ENCODE measurements at regions not wholly inside any gene's neighbourhood (a gene's known extent, or its start where the extent isn't known, plus 50 kb on each side); places are given as distances from the start of the nearest gene placed in this dataset.

DNA sequence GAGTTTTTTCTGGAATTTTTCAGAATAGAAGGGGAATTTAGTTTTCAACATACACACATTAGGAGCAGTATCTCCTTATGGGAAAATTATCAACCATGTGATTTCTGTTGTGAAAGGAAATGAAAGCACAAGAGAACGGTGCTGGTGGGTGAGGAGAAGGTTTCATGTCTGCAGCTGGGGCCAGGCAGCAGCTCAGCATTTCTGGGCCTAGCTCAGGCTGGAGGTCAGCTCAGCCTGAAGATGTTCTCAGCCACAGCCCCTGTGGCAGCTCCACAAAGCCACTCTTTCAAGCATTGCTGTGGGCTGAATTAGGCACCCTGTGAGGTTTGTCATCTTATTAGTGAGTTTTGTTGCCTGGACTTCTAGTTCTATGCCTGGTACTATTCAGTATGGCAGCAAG is 90.3 kb downstream of the DIRAS2 start:
- H3K9me3 ChIP-seq (ENCODE audit: control insufficient read depth in 1 of 2, insufficient read depth in 1 of 2, low read length in 2 of 2): peaks cover 0 to 11% of the 10 kb centered on the region in 2 experiments
- no peaks in the 10 kb centered on the region for H3K4me1 Mint-ChIP-seq (ENCODE audit: low read depth)
- POLR2A ChIA-PET: no interaction called here

GRCh38 chr9:90555351-90556057 is 87.1 kb downstream of the DIRAS2 start:
- H3K36me3 Mint-ChIP-seq (ENCODE audit: low read depth): no peaks in the 10 kb centered on the region

More for the DNA sequence above, 90.3 kb downstream of the DIRAS2 start:
- Histone ChIP-seq H3K4me1 (ENCODE audit: insufficient read depth, low read length) (no peaks in the 10 kb centered on the region), H3K27me3 (ENCODE audit: control insufficient read depth in 1 of 2, insufficient read depth in 2 of 2, low read length in 2 of 2) (no peaks in the 10 kb centered on the region), H3K27ac (ENCODE audit: low read depth in 1 of 2, low read length in 2 of 2) (no peak overlapping the region), H3K36me3 (ENCODE audit: insufficient read depth, low read length) (no peaks in the 10 kb centered on the region), H3K4me3 (ENCODE audit: low read length) (no peak overlapping the region)
- H3K9me3 Mint-ChIP-seq: no peaks in the 10 kb centered on the region
- DNase-seq (no peak), ATAC-seq (ENCODE audit: poor library complexity) (no peak)
- H3K36me3 Mint-ChIP-seq (ENCODE audit: low read depth): no peaks in the 10 kb centered on the region
- H3K27me3 Mint-ChIP-seq: no peaks in the 10 kb centered on the region
- intact Hi-C loops (cut with DNase I, micrococcal nuclease): no loop called here
- no peak overlapping the region for H3K4me3 Mint-ChIP-seq
- TF ChIP-seq, protein P1, sequence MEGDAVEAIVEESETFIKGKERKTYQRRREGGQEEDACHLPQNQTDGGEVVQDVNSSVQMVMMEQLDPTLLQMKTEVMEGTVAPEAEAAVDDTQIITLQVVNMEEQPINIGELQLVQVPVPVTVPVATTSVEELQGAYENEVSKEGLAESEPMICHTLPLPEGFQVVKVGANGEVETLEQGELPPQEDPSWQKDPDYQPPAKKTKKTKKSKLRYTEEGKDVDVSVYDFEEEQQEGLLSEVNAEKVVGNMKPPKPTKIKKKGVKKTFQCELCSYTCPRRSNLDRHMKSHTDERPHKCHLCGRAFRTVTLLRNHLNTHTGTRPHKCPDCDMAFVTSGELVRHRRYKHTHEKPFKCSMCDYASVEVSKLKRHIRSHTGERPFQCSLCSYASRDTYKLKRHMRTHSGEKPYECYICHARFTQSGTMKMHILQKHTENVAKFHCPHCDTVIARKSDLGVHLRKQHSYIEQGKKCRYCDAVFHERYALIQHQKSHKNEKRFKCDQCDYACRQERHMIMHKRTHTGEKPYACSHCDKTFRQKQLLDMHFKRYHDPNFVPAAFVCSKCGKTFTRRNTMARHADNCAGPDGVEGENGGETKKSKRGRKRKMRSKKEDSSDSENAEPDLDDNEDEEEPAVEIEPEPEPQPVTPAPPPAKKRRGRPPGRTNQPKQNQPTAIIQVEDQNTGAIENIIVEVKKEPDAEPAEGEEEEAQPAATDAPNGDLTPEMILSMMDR (IDR thresholded peaks at IDR 0.05): no peak
- no peak overlapping the region for H3K27ac Mint-ChIP-seq
- CTCF ChIA-PET: no interaction called here

DNA sequence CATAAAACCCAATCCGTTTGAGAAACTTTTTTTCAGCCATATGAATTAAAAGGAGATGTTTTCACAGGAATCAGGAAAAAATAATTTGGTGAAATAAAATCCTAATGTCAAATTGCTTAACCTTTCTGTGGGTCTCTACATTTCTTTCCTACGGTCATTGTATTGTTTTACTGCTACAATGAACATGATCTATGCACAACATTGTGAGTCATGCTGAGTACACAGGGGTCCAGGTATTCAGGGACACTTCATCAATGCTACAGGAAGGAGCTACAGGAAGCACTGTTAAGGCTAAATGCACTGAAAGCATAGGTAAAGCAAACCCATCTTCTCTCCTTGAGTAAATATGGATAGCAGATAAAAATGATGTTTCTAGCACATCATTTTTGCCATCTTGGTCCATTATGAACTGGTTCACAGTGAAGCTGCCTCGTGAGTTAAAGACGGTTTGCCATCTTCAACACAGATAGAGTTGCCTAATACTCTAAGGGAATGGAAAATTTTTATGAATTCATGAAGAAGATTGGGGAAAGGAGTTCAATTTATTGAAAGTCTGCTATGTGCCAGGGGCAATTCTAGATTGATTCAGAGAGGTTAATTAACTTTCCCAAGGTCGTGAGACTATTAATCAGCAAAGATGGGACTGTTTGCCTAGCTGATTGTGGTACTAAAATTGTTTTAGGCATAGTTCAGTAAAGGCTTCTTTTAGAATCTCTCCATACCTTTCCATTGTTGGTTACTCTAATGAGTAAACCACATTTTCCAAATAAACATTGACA is 85.5 kb downstream of the DIRAS2 start:
- no peak overlapping the region for H3K27ac ChIP-seq (ENCODE audit: low read depth in 1 of 2, low read length in 2 of 2)
- H3K36me3 Mint-ChIP-seq (ENCODE audit: low read depth): no peaks in the 10 kb centered on the region
- CTCF ChIA-PET: no interaction called here
- intact Hi-C loops (cut with DNase I, micrococcal nuclease): no loop called here
- TF ChIP-seq, protein P1 (IDR thresholded peaks at IDR 0.05): no peak
- no peak for DNase-seq
- H3K9me3 ChIP-seq (ENCODE audit: control insufficient read depth in 1 of 2, insufficient read depth in 1 of 2, low read length in 2 of 2): no peaks in the 10 kb centered on the region
- no peaks in the 10 kb centered on the region for H3K36me3 ChIP-seq (ENCODE audit: insufficient read depth, low read length)
- no peaks in the 10 kb centered on the region for H3K9me3 Mint-ChIP-seq
- H3K27me3 ChIP-seq (ENCODE audit: control insufficient read depth in 1 of 2, insufficient read depth in 2 of 2, low read length in 2 of 2): no peaks in the 10 kb centered on the region
- no peaks in the 10 kb centered on the region for H3K4me1 Mint-ChIP-seq (ENCODE audit: low read depth)
- no peaks in the 10 kb centered on the region for H3K4me1 ChIP-seq (ENCODE audit: insufficient read depth, low read length)
- no peak overlapping the region for H3K4me3 ChIP-seq (ENCODE audit: low read length)
- H3K27me3 Mint-ChIP-seq: no peaks in the 10 kb centered on the region
- H3K27ac Mint-ChIP-seq: no peak overlapping the region
- H3K4me3 Mint-ChIP-seq: no peak overlapping the region
- POLR2A ChIA-PET: no interaction called here
- no peak for ATAC-seq (ENCODE audit: poor library complexity)

More at GRCh38 chr9:90555351-90556057, 87.1 kb downstream of the DIRAS2 start:
- CTCF ChIA-PET: no interaction called here
- Histone ChIP-seq H3K27ac (ENCODE audit: low read depth in 1 of 2, low read length in 2 of 2) (no peak overlapping the region), H3K9me3 (ENCODE audit: control insufficient read depth in 1 of 2, insufficient read depth in 1 of 2, low read length in 2 of 2) (no peaks in the 10 kb centered on the region), H3K4me3 (ENCODE audit: low read length) (no peak overlapping the region), H3K27me3 (ENCODE audit: control insufficient read depth in 1 of 2, insufficient read depth in 2 of 2, low read length in 2 of 2) (no peaks in the 10 kb centered on the region), H3K4me1 (ENCODE audit: insufficient read depth, low read length) (no peaks in the 10 kb centered on the region), H3K36me3 (ENCODE audit: insufficient read depth, low read length) (no peaks in the 10 kb centered on the region)
- no peak for ATAC-seq (ENCODE audit: poor library complexity)
- no peak overlapping the region for H3K27ac Mint-ChIP-seq
- H3K27me3 Mint-ChIP-seq: no peaks in the 10 kb centered on the region
- H3K9me3 Mint-ChIP-seq: no peaks in the 10 kb centered on the region
- H3K4me3 Mint-ChIP-seq: no peak overlapping the region
- DNase-seq: no peak
- no peaks in the 10 kb centered on the region for H3K4me1 Mint-ChIP-seq (ENCODE audit: low read depth)
- TF ChIP-seq, protein P1 (IDR thresholded peaks at IDR 0.05): no peak
- POLR2A ChIA-PET: no interaction called here
- intact Hi-C loops (cut with DNase I, micrococcal nuclease): no loop called here

Data from CD4-positive, alpha-beta T cell (primary cell).